ENCODE measurements at regions not wholly inside any gene's neighbourhood (a gene's known extent, or its start where the extent isn't known, plus 50 kb on each side); places are given as distances from the start of the nearest gene placed in this dataset.

GRCh38 chr16:56140645-56141044 is 50.6 kb upstream of the GNAO1 start:
- TF ChIP-seq SPI1 (IDR thresholded peaks at IDR 0.05; ENCODE audit: low read depth, low read length): no peak
- TF ChIP-seq PAX5 (IDR thresholded peaks at IDR 0.05; ENCODE audit: insufficient read depth, low read length, severe bottlenecking): no peak
- no peak for TF ChIP-seq POLR2A (IDR thresholded peaks at IDR 0.05; ENCODE audit: low read depth, low read length)
- no peak for TF ChIP-seq POU2F2 (IDR thresholded peaks at IDR 0.05; ENCODE audit: low read depth, low read length)
- no peak for TF ChIP-seq TAF1 (IDR thresholded peaks at IDR 0.05; ENCODE audit: low read depth, low read length)
- TF ChIP-seq POLR2AphosphoS5 (IDR thresholded peaks at IDR 0.05; ENCODE audit: low read depth, low read length): no peak
- DNase-seq (ENCODE audit: insufficient read length, low spot score): no peak
- FAIRE-seq: no peak

GRCh38 chr16:56137269-56137668 is 54.0 kb upstream of the GNAO1 start:
- DNase-seq (ENCODE audit: insufficient read length, low spot score) (no peak), FAIRE-seq (no peak)
- no peak for TF ChIP-seq PAX5 (IDR thresholded peaks at IDR 0.05; ENCODE audit: insufficient read depth, low read length, severe bottlenecking)
- no peak for TF ChIP-seq SPI1 (IDR thresholded peaks at IDR 0.05; ENCODE audit: low read depth, low read length)
- no peak for TF ChIP-seq TAF1 (IDR thresholded peaks at IDR 0.05; ENCODE audit: low read depth, low read length)
- TF ChIP-seq POLR2A (IDR thresholded peaks at IDR 0.05; ENCODE audit: low read depth, low read length): no peak
- no peak for TF ChIP-seq POU2F2 (IDR thresholded peaks at IDR 0.05; ENCODE audit: low read depth, low read length)
- TF ChIP-seq POLR2AphosphoS5 (IDR thresholded peaks at IDR 0.05; ENCODE audit: low read depth, low read length): no peak

- TF ChIP-seq POLR2A (IDR thresholded peaks at IDR 0.05; ENCODE audit: low read depth, low read length) (no peak), TAF1 (IDR thresholded peaks at IDR 0.05; ENCODE audit: low read depth, low read length) (no peak), PAX5 (IDR thresholded peaks at IDR 0.05; ENCODE audit: insufficient read depth, low read length, severe bottlenecking) (no peak), SPI1 (IDR thresholded peaks at IDR 0.05; ENCODE audit: low read depth, low read length) (no peak), POU2F2 (IDR thresholded peaks at IDR 0.05; ENCODE audit: low read depth, low read length) (no peak), POLR2AphosphoS5 (IDR thresholded peaks at IDR 0.05; ENCODE audit: low read depth, low read length) (no peak)
- FAIRE-seq (no peak), DNase-seq (ENCODE audit: insufficient read length, low spot score) (no peak)
Observed at GRCh38 chr16:56136256-56136655, 55.0 kb upstream of the GNAO1 start.

GRCh38 chr16:56134790-56135189 is 56.5 kb upstream of the GNAO1 start:
- no peak for DNase-seq (ENCODE audit: insufficient read length, low spot score)
- no peak for FAIRE-seq
- TF ChIP-seq POLR2A (IDR thresholded peaks at IDR 0.05; ENCODE audit: low read depth, low read length): no peak
- no peak for TF ChIP-seq SPI1 (IDR thresholded peaks at IDR 0.05; ENCODE audit: low read depth, low read length)
- TF ChIP-seq PAX5 (IDR thresholded peaks at IDR 0.05; ENCODE audit: insufficient read depth, low read length, severe bottlenecking): no peak
- TF ChIP-seq POLR2AphosphoS5 (IDR thresholded peaks at IDR 0.05; ENCODE audit: low read depth, low read length): no peak
- TF ChIP-seq POU2F2 (IDR thresholded peaks at IDR 0.05; ENCODE audit: low read depth, low read length): no peak
- TF ChIP-seq TAF1 (IDR thresholded peaks at IDR 0.05; ENCODE audit: low read depth, low read length): no peak

GRCh38 chr16:56125922-56126321 is 65.4 kb upstream of the GNAO1 start:
- TF ChIP-seq POLR2AphosphoS5 (IDR thresholded peaks at IDR 0.05; ENCODE audit: low read depth, low read length): no peak
- no peak for TF ChIP-seq SPI1 (IDR thresholded peaks at IDR 0.05; ENCODE audit: low read depth, low read length)
- no peak for TF ChIP-seq POLR2A (IDR thresholded peaks at IDR 0.05; ENCODE audit: low read depth, low read length)
- no peak for TF ChIP-seq PAX5 (IDR thresholded peaks at IDR 0.05; ENCODE audit: insufficient read depth, low read length, severe bottlenecking)
- no peak for TF ChIP-seq POU2F2 (IDR thresholded peaks at IDR 0.05; ENCODE audit: low read depth, low read length)
- no peak for TF ChIP-seq TAF1 (IDR thresholded peaks at IDR 0.05; ENCODE audit: low read depth, low read length)
- FAIRE-seq: no peak
- DNase-seq (ENCODE audit: insufficient read length, low spot score): no peak

- no peak for DNase-seq (ENCODE audit: insufficient read length, low spot score)
- TF ChIP-seq TAF1 (IDR thresholded peaks at IDR 0.05; ENCODE audit: low read depth, low read length) (no peak), POLR2AphosphoS5 (IDR thresholded peaks at IDR 0.05; ENCODE audit: low read depth, low read length) (no peak), PAX5 (IDR thresholded peaks at IDR 0.05; ENCODE audit: insufficient read depth, low read length, severe bottlenecking) (no peak), POU2F2 (IDR thresholded peaks at IDR 0.05; ENCODE audit: low read depth, low read length) (no peak), POLR2A (IDR thresholded peaks at IDR 0.05; ENCODE audit: low read depth, low read length) (no peak), SPI1 (IDR thresholded peaks at IDR 0.05; ENCODE audit: low read depth, low read length) (no peak)
- no peak for FAIRE-seq
Observed at GRCh38 chr16:56122251-56122650, 69.0 kb upstream of the GNAO1 start.

- DNase-seq (ENCODE audit: insufficient read length, low spot score) (no peak), FAIRE-seq (no peak)
- no peak for TF ChIP-seq SPI1 (IDR thresholded peaks at IDR 0.05; ENCODE audit: low read depth, low read length)
- TF ChIP-seq TAF1 (IDR thresholded peaks at IDR 0.05; ENCODE audit: low read depth, low read length): no peak
Observed at GRCh38 chr16:56121156-56121500, 70.2 kb upstream of the GNAO1 start.

GRCh38 chr16:56120447-56121155 is 70.7 kb upstream of the GNAO1 start:
- TF ChIP-seq TAF1 (IDR thresholded peaks at IDR 0.05; ENCODE audit: low read depth, low read length) (no peak), POLR2A (IDR thresholded peaks at IDR 0.05; ENCODE audit: low read depth, low read length) (no peak), SPI1 (IDR thresholded peaks at IDR 0.05; ENCODE audit: low read depth, low read length) (no peak), POU2F2 (IDR thresholded peaks at IDR 0.05; ENCODE audit: low read depth, low read length) (no peak), POLR2AphosphoS5 (IDR thresholded peaks at IDR 0.05; ENCODE audit: low read depth, low read length) (no peak), PAX5 (IDR thresholded peaks at IDR 0.05; ENCODE audit: insufficient read depth, low read length, severe bottlenecking) (no peak)

GRCh38 chr16:56119133-56119532 is 72.2 kb upstream of the GNAO1 start:
- TF ChIP-seq PAX5 (IDR thresholded peaks at IDR 0.05; ENCODE audit: insufficient read depth, low read length, severe bottlenecking): no peak
- TF ChIP-seq POLR2AphosphoS5 (IDR thresholded peaks at IDR 0.05; ENCODE audit: low read depth, low read length): no peak
- TF ChIP-seq SPI1 (IDR thresholded peaks at IDR 0.05; ENCODE audit: low read depth, low read length): no peak
- no peak for TF ChIP-seq POLR2A (IDR thresholded peaks at IDR 0.05; ENCODE audit: low read depth, low read length)
- TF ChIP-seq POU2F2 (IDR thresholded peaks at IDR 0.05; ENCODE audit: low read depth, low read length): no peak
- no peak for TF ChIP-seq TAF1 (IDR thresholded peaks at IDR 0.05; ENCODE audit: low read depth, low read length)
- DNase-seq (ENCODE audit: insufficient read length, low spot score) (no peak), FAIRE-seq (no peak)

More at GRCh38 chr16:56120447-56121155, 70.7 kb upstream of the GNAO1 start:
- FAIRE-seq (no peak), DNase-seq (ENCODE audit: insufficient read length, low spot score) (no peak)

- FAIRE-seq: no peak
- TF ChIP-seq POLR2A (IDR thresholded peaks at IDR 0.05; ENCODE audit: low read depth, low read length): no peak
- TF ChIP-seq SPI1 (IDR thresholded peaks at IDR 0.05; ENCODE audit: low read depth, low read length): no peak
- TF ChIP-seq PAX5 (IDR thresholded peaks at IDR 0.05; ENCODE audit: insufficient read depth, low read length, severe bottlenecking): no peak
- no peak for TF ChIP-seq POLR2AphosphoS5 (IDR thresholded peaks at IDR 0.05; ENCODE audit: low read depth, low read length)
- TF ChIP-seq TAF1 (IDR thresholded peaks at IDR 0.05; ENCODE audit: low read depth, low read length): no peak
- TF ChIP-seq POU2F2 (IDR thresholded peaks at IDR 0.05; ENCODE audit: low read depth, low read length): no peak
- DNase-seq (ENCODE audit: insufficient read length, low spot score): no peak
Observed at GRCh38 chr16:56116577-56116964, 74.7 kb upstream of the GNAO1 start.
